ENCODE measurements at regions not wholly inside any gene's neighbourhood (a gene's known extent, or its start where the extent isn't known, plus 50 kb on each side); places are given as distances from the start of the nearest gene placed in this dataset.

DNA sequence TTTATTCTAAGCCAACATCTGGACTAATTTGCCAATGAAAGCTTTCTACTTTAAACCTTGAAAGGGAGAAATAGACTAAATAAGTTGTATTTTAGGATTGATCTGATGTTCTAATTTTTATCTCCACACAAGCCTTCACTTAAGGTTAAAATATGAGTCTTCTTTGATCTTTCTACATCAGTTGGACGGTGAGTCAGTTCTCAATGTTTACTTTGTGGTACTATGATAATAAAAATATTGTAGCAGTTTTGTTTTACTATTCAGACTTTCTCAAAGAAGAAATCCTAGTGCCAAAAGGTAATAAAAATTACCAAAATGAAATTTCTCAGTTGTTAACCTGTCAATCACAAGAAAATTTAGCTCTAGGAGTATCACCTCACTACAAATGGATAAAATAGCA is 203.5 kb upstream of the RGMB start:
- TF ChIP-seq, protein P1, sequence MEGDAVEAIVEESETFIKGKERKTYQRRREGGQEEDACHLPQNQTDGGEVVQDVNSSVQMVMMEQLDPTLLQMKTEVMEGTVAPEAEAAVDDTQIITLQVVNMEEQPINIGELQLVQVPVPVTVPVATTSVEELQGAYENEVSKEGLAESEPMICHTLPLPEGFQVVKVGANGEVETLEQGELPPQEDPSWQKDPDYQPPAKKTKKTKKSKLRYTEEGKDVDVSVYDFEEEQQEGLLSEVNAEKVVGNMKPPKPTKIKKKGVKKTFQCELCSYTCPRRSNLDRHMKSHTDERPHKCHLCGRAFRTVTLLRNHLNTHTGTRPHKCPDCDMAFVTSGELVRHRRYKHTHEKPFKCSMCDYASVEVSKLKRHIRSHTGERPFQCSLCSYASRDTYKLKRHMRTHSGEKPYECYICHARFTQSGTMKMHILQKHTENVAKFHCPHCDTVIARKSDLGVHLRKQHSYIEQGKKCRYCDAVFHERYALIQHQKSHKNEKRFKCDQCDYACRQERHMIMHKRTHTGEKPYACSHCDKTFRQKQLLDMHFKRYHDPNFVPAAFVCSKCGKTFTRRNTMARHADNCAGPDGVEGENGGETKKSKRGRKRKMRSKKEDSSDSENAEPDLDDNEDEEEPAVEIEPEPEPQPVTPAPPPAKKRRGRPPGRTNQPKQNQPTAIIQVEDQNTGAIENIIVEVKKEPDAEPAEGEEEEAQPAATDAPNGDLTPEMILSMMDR (IDR thresholded peaks at IDR 0.05), result no peak
- no peak for TF ChIP-seq EZH2 (IDR thresholded peaks at IDR 0.05; ENCODE audit: borderline replicate concordance, insufficient read depth, low read depth, low read length, poor library complexity, severe bottlenecking)
